ENCODE measurements at regions not wholly inside any gene's neighbourhood (a gene's known extent, or its start where the extent isn't known, plus 50 kb on each side); places are given as distances from the start of the nearest gene placed in this dataset.

- 0% methylated on average over 1 of the region's 1 CpG for WGBS (ENCODE audit: insufficient coverage, low coverage, missing lambda C conversion rate)
- H3K9ac ChIP-seq (ENCODE audit: insufficient read depth in 1 of 2, low read depth in 2 of 2, low read length in 2 of 2) = no peak overlapping the region
- no peak for DNase-seq (ENCODE audit: extremely low read depth in 1 of 4, low spot score in 3 of 4)
- BruUV-seq (replicated peaks) = no TSS peak
- no peak overlapping the region for H3K4me2 ChIP-seq (ENCODE audit: insufficient read depth, low read length)
- no peak for FAIRE-seq
- intact Hi-C loops (cut with micrococcal nuclease) (no loop called here), in situ Hi-C loops (cut with MboI) (no loop called here)
- H3K79me2 ChIP-seq (ENCODE audit: control insufficient read depth, insufficient read depth, low read length) = no peaks in the 10 kb centered on the region
- H3K27me3 ChIP-seq (ENCODE audit: control insufficient read depth in 2 of 2, insufficient read depth in 2 of 2, low read length in 2 of 2) = no peaks in the 10 kb centered on the region
- H2AFZ ChIP-seq (ENCODE audit: low read depth, low read length) = no peak overlapping the region
- H3K4me3 ChIP-seq = no peak overlapping the region
- no peak for ATAC-seq
- ChIA-PET CTCF (ENCODE audit: low intra/inter-chr PET ratio) (no interaction called here), POLR2A (no interaction called here)
- 0 out of 2 replicates have a peak, but pooled peaks have one; percentile 5 for TF ChIP-seq C11orf30 (IDR thresholded peaks at IDR 0.05; ENCODE audit: low read depth)
- no peak for TF ChIP-seq ZNF830 (CRISPR knock-in tag; IDR thresholded peaks at IDR 0.05)
- H3K9me3 ChIP-seq (replicated peaks; ENCODE audit: control insufficient read depth, insufficient read depth, low read depth, low read length) = no peaks in the 10 kb centered on the region
- no peak overlapping the region for H3K27ac ChIP-seq (ENCODE audit: extremely low read depth, low read depth, low read length)
- no peaks in the 10 kb centered on the region for H3K4me1 ChIP-seq (replicated peaks in 1 of 2; ENCODE audit: control insufficient read depth in 2 of 2, insufficient read depth in 2 of 2, low read length in 2 of 2)
- no peaks in the 10 kb centered on the region for H3K9me1 ChIP-seq (ENCODE audit: control insufficient read depth, insufficient read depth, low read length)
- no peaks in the 10 kb centered on the region for H4K20me1 ChIP-seq (replicated peaks; ENCODE audit: control insufficient read depth, insufficient read depth, low read length)
- no peaks in the 10 kb centered on the region for H3K36me3 ChIP-seq (ENCODE audit: control insufficient read depth, insufficient read depth, low read length)
These were observed 297.8 kb upstream of the NR4A3 start for GRCh38 chr9:99523838-99524237.

- Histone ChIP-seq H3K9ac (ENCODE audit: insufficient read depth in 1 of 2, low read depth in 2 of 2, low read length in 2 of 2) (no peak overlapping the region), H2AFZ (ENCODE audit: low read depth, low read length) (no peak overlapping the region), H3K36me3 (ENCODE audit: control insufficient read depth, insufficient read depth, low read length) (no peaks in the 10 kb centered on the region), H3K9me1 (ENCODE audit: control insufficient read depth, insufficient read depth, low read length) (no peaks in the 10 kb centered on the region), H3K4me3 (no peak overlapping the region), H3K27me3 (ENCODE audit: control insufficient read depth in 2 of 2, insufficient read depth in 2 of 2, low read length in 2 of 2) (no peaks in the 10 kb centered on the region), H3K79me2 (ENCODE audit: control insufficient read depth, insufficient read depth, low read length) (no peaks in the 10 kb centered on the region), H3K4me2 (ENCODE audit: insufficient read depth, low read length) (no peak overlapping the region), H3K4me1 (replicated peaks in 1 of 2; ENCODE audit: control insufficient read depth in 2 of 2, insufficient read depth in 2 of 2, low read length in 2 of 2) (no peaks in the 10 kb centered on the region), H3K9me3 (replicated peaks; ENCODE audit: control insufficient read depth, insufficient read depth, low read depth, low read length) (no peaks in the 10 kb centered on the region), H4K20me1 (replicated peaks; ENCODE audit: control insufficient read depth, insufficient read depth, low read length) (no peaks in the 10 kb centered on the region), H3K27ac (ENCODE audit: extremely low read depth, low read depth, low read length) (no peak overlapping the region)
- no TSS peak for BruUV-seq (replicated peaks)
- POLR2A ChIA-PET = no interaction called here
- ATAC-seq (no peak), DNase-seq (ENCODE audit: extremely low read depth in 1 of 4, low spot score in 3 of 4) (no peak), FAIRE-seq (no peak)
- intact Hi-C loops (cut with micrococcal nuclease) = no loop called here
- WGBS (ENCODE audit: insufficient coverage, low coverage, missing lambda C conversion rate) = 0% methylated on average over 5 of the region's 5 CpGs
- in situ Hi-C loops (cut with MboI) = no loop called here
- TF ChIP-seq ETS1 (conservative IDR thresholded peaks at IDR 0.05; ENCODE audit: control insufficient read depth, low read depth, low read length) = no peak
- TF ChIP-seq ZNF239 (CRISPR knock-in tag; IDR thresholded peaks at IDR 0.05) = no peak
- no peak for TF ChIP-seq OTX1 (CRISPR knock-in tag; IDR thresholded peaks at IDR 0.05)
- peak; percentile 58 for TF ChIP-seq RFX1 (IDR thresholded peaks at IDR 0.05)
- TF ChIP-seq MYNN (IDR thresholded peaks at IDR 0.05) = no peak
- 0 out of 2 replicates have a peak, but pooled peaks have one; percentile 21 for TF ChIP-seq MYNN (CRISPR knock-in tag; IDR thresholded peaks at IDR 0.05)
- CTCF ChIA-PET (ENCODE audit: low intra/inter-chr PET ratio) = no interaction called here
These were observed 290.4 kb upstream of the NR4A3 start for GRCh38 chr9:99531313-99531712.
